HG03280 (cell line): ENCODE measurements at regions not wholly inside any gene's neighbourhood (a gene's known extent, or its start where the extent isn't known, plus 50 kb on each side); places are given as distances from the start of the nearest gene placed in this dataset.

ENCODE experiments used
- ATAC-seq: cut with Tn5 transposase; IDR thresholded peaks from one replicate; pipeline ENCODE4 v1.9.1; 2021; ENCODE audit warnings: mild to moderate bottlenecking, moderate library complexity; ENCODE audit not compliant: unreplicated experiment

DNA sequence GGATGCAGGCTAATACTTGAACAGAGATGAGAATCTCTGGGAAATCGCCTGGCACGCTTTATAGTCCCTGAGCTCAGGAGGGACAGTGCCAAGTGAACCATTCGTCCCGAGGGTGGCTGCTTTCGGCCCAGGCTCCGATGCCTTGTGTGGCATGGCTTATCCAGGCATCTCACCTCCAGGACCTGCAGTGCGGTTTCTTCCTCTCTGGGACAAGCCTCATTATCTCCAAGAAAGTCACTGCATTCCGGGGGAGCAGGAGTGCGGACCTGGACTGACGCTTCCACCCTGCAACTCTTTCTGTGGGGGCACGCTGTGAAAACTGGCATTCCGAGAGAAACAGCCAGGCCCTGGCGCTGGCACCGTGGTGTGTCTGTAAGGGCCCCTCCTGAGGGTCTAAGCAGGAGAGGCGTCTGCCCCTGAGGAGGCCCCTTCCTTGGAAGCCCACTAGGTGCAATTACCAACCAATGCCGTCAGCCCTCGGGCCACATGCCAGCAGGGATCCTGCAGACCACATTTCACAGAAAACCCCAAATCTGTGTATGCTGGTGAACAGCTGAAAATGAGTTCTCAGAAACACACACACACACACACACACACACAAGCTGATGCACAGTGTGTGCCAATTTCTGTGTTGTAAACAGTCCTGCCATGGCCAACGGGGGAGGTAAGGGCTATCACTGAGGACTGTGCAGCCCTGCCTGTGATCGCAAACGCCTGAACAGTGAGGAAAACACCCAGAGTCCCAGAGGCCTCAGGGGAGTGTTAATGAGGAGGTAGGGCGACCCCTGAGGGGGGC is 351.9 kb upstream of the SALL3 start:
- no peak for ATAC-seq

DNA sequence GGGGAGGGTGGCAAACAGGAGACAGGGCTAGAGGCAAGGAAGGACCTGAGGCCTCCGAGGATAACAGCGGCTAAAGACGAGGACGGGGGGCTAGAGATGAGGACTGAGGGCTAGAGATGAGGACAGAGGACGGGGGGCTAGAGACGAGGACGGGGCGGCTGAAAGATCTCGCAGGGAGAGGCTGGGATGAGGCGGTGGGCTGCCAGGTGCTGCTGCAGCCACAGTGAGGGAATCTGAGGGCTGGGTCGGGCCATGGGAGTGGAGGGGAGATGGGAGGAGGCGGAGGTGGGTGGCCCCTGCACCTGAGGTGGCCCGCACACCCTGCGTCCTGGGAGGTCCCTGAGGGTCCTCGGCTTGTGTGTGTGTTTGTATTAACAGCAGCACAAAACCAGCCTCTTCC is 350.2 kb upstream of the SALL3 start:
- no peak for ATAC-seq

DNA sequence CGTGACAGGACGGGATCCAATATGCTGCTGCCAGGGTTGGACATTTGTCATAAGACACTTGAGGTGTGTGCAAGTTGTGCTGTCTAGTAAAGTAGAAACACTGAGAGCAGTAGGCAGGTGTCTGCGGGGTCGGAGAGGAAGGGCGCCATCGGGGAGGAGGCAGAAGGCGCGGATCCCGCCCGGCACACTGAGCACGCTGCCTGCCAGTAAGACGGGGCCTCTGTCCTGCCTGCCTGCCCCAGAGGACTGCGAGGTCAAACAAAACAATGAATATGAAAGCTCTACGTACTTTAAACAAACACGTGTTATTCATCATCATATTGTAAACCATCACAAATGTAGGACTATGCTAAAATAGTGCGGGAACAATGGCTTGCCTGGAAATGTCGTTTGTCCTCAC is 349.3 kb upstream of the SALL3 start:
- ATAC-seq: no peak

GRCh38 chr18:78630981-78631510 is 348.6 kb upstream of the SALL3 start:
- no peak for ATAC-seq

- no peak for ATAC-seq
Observed at GRCh38 chr18:78632111-78632541, 347.5 kb upstream of the SALL3 start.

DNA sequence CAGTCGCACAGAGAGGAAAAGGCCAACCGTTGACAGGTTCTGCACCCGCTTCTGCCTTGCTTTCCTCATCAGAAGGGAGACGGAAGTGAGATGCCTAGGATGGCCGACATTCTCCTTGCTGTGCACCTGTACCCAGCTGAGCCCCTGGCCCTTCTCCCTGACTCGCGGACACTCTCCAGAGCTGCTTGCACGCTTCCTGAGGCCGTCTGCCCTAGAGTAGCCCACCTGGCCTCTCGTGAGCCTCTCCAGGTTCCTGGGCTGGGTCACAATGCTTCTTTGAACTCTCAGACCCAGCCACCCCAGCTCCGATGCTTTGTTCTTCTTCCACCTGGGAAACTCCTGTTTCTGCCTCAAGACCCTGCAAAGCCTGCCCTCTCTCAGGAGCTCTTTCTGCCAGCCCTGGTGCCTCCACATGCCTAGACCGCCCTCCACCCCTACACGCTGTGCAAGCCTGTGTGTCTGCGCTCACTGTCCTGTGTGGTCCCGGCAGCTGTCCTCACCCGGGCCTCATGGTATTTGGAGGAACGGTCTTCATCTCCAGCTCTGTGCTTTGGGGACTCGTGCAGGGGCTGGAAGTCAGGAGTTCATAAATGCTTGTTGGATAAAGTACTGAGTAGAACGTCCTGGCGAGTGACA is 345.4 kb upstream of the SALL3 start:
- no peak for ATAC-seq

GRCh38 chr18:78635093-78635800 is 344.4 kb upstream of the SALL3 start:
- no peak for ATAC-seq

DNA sequence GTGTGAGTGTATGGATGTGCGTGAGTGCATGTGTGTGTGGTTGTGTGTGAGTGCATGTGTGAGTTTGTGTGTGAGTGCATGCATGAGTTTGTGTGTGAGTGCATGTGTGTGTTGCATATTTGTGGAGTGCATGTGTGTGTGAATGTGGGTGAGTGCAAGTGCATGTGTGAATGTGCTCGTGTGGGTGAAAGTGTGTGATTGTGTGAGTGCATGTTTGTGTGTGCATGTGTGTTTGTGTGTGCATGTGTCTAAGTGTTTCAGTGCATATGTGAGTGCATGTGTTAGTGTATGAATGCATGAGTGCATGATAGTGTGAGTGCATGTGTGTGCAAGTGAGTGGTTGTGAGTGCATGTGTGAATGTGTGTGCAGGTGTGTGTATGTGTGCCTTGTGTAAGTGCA is 343.4 kb upstream of the SALL3 start:
- no peak for ATAC-seq

DNA sequence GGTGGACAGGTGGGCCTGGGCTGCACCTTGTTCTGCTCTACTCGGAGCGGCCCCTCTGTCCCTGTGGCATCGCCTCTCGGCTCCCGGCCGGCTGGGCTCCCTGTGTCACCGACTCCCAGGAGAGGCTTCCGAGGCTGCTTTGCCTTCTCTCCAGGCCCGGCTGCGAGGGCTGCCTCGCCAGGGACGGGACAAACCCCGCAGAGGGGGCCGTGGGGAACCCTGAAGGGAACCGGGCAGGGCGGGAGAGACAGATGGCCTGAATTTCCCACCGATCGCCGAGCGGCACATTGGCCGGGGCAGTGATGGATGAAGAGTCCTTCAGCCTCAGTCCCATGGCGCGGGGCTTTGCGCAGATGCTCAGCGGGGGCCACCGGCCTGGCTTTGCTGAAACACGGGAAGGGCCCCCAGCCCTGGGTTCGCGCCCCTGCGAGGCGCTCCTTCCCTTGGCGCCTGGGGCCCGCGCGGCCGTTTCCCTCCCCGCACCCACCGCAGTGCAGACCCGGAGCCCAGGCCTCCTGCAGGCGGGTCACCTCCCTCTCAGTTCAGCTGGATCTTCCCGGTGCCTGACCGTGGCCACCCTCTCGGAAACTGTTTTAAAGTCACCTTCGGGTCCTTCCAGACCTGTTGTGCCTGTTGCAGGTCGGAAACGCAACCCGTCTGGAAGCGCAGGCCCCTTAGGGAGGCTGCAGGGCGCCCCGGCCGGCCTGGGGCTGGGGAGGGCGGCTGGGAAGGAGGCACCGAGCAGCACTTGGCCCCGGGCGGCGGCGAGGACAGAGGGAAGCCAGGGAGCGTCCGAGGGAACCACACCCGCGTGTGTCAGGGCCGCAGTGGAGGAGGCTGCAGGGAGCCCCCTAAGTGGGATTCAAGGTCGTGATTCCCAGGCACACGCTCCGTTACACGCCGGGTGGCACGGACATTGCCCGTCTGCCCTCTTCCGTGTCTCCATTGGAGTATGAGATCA is 341.9 kb upstream of the SALL3 start:
- ATAC-seq: no peak

DNA sequence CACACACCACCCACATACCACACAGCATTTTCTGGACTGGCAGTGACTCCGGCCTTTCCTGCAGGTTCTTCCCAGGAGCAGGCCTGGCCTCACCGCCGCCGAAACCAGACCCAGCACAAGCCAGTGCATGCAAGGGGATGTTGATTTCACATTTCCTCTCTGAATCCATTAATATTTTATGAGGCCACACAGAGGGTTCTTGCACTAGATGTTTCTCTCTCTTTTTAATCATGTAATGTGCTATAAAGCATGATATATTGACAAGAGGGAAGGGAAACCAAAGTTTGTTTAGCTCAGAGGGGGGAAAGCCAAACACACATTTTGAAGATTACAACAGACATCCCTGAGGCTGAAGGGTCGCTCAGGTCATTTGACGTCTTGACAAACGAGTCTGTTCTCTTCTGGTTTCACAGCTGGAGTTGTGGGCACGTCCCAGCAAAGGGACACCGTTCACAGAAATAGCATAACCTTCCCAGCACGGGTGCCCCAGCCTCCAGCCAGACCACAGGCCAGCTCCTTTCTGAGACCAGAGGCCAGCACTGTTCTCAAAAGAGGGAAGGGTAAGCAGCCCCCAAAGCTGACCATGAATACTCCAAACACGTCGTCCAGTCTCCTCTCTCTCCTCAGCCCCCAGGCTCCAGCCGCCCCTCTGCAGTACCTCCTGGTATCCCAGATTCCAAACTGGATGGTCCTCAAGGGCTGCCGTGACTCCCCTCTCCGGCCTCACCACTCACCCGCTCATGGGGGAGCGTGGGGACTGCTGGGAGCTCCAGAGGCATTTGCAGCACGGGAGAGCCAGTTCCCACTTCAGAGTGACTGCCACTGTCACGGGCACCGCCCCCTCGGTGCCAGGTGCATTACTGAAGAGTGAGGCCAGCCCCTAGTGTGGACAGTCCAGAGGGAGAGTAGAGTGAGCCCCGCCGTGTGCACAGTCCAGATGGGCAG is 340.3 kb upstream of the SALL3 start:
- no peak for ATAC-seq

DNA sequence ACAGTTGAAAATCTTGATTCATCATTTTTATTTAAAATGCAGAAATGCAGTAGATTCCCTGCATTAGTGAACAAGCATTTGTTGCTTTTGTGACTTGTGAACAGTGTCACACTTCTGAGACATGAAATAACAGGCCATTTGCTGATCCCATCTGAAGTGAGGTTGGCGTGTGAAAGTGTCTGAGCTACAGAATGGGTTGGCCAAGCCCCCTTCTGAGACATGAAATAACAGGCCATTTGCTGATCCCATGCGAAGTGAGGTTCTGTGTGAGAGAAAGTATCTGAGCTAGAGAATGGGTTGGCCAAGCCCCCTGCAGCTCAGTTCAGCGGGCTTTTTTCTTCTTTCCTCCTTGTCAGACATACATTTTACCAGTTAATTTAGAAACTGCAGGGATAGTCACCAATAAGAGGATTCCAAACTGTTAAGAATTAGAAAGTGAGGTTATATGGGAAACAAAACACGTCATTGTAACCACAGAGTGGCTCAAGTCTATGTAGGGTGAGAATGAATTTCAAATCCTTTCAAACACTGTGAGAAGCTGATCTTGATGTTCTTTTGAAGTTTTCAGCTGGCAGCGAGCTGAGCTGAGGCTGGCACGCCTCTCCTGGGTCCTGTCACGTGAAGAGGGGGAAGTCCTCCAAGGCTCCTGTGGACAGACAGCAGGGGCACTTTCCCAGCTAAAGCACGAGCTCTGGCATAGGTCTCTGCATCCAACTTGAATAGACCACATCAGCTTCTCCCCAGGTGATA is 339.2 kb upstream of the SALL3 start:
- ATAC-seq: no peak

DNA sequence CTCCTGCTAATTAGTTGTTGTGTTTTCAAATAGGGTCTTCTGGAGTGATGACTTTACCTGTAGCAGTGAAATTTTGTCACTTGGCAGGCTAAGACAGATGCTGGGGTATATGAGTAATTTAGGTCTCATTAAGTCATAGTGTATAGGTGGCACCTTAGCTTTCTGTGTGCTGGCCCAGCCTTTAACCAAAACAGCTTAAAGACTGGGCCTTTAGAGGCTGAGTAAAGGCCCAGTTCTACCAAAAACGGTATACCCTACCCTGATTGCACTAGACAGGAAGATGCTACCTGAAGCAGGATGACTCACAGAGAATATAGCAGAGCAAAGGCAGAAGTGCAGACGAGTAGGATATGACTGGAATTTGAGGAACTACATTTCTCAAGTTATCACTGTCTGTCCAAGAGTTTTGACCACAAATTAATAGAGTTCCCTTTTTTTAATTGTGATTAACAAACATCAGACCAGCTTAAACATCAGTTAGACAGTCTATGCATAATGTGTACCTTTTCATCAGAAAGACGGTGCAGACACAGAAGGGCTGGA is 337.9 kb upstream of the SALL3 start:
- ATAC-seq: no peak

- ATAC-seq: no peak
Observed at GRCh38 chr18:78642296-78642951, 337.2 kb upstream of the SALL3 start.

GRCh38 chr18:78643004-78643403 is 336.6 kb upstream of the SALL3 start:
- ATAC-seq: no peak

GRCh38 chr18:78643981-78644380 is 335.6 kb upstream of the SALL3 start:
- ATAC-seq: no peak

DNA sequence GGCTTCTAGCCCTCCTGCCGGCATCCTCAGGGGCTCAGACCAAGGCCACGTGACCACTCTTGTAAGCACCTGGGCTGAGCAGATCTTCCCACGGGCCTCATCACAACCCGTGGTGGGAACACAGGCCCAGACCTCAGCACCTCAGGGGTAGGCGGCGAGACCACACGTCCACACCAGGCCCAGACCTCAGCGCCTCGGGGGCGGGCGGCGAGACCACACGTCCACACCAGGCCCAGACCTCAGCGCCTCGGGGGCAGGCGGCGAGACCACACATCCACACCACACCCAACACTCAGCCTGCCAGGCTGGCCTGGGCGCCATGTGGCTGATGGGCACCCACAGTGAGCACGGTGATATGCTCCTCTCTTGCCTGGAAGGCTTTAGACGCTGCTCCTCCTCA is 334.4 kb upstream of the SALL3 start:
- ATAC-seq: no peak

- no peak for ATAC-seq
Observed at GRCh38 chr18:78647018-78647417, 332.6 kb upstream of the SALL3 start.

DNA sequence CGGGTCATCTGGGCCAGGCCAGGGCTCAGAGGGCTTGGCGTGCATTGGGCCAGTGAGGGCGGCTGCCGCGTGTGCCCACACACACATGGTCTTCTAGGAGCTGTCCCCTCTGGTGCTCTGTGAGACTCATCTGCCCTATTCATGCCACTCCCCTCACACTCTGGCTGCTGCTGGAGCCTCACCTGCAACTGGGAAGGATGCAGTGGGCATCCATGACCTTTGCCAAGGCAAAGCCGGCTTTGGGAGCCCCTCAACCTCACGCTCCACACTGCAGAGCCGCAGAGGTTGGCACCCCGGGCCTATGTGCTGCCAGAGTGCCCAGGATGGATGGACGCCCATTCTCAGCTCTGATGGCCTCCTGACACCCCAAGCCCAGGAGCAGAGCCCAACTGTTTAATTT is 330.2 kb upstream of the SALL3 start:
- ATAC-seq: no peak
